GM18868 (cell line): ENCODE measurements at regions not wholly inside any gene's neighbourhood (a gene's known extent, or its start where the extent isn't known, plus 50 kb on each side); places are given as distances from the start of the nearest gene placed in this dataset.
"Not testable (repeated sequence)": the region's sequence is repeated elsewhere in the genome, so short reads cannot be mapped to it uniquely, and the experiment has no call there.

ENCODE experiments used
- ATAC-seq: cut with Tn5 transposase; IDR thresholded peaks from one replicate; pipeline ENCODE4 v1.9.1; 2021; ENCODE audit warnings: mild to moderate bottlenecking, moderate library complexity; ENCODE audit not compliant: unreplicated experiment

GRCh38 chr4:189622574-189622973 is 318.1 kb upstream of the FRG1 start:
- ATAC-seq = peak; percentile 56

- not testable (repeated sequence) for ATAC-seq
These were observed 313.6 kb upstream of the FRG1 start for GRCh38 chr4:189627041-189627440.

GRCh38 chr4:189629733-189630132 is 310.9 kb upstream of the FRG1 start:
- not testable (repeated sequence) for ATAC-seq

- peak; percentile 60 for ATAC-seq
These were observed 309.6 kb upstream of the FRG1 start for GRCh38 chr4:189630913-189631567.

- ATAC-seq = not testable (repeated sequence)
These were observed 309.1 kb upstream of the FRG1 start for GRCh38 chr4:189631568-189631916.

GRCh38 chr4:189650436-189650835 is 290.2 kb upstream of the FRG1 start:
- ATAC-seq = not testable (repeated sequence)

- not testable (repeated sequence) for ATAC-seq
These were observed 287.5 kb upstream of the FRG1 start for GRCh38 chr4:189653130-189653653.

GRCh38 chr4:189653983-189654382 is 286.7 kb upstream of the FRG1 start:
- not testable (repeated sequence) for ATAC-seq

GRCh38 chr4:189654396-189654795 is 286.3 kb upstream of the FRG1 start:
- ATAC-seq = not testable (repeated sequence)

GRCh38 chr4:189655817-189656216 is 284.9 kb upstream of the FRG1 start:
- not testable (repeated sequence) for ATAC-seq

- ATAC-seq = no peak
These were observed 284.0 kb upstream of the FRG1 start for GRCh38 chr4:189656641-189657040.

- not testable (repeated sequence) for ATAC-seq
These were observed 282.4 kb upstream of the FRG1 start for GRCh38 chr4:189658259-189658658.

GRCh38 chr4:189658831-189659230 is 281.8 kb upstream of the FRG1 start:
- not testable (repeated sequence) for ATAC-seq

- no peak for ATAC-seq
These were observed 281.4 kb upstream of the FRG1 start for GRCh38 chr4:189659287-189659686.

GRCh38 chr4:189660722-189661360 is 279.8 kb upstream of the FRG1 start:
- no peak for ATAC-seq

GRCh38 chr4:189664693-189665250 is 275.9 kb upstream of the FRG1 start:
- no peak for ATAC-seq

GRCh38 chr4:189665712-189666305 is 274.9 kb upstream of the FRG1 start:
- not testable (repeated sequence) for ATAC-seq

- ATAC-seq = not testable (repeated sequence)
These were observed 273.3 kb upstream of the FRG1 start for GRCh38 chr4:189667386-189667785.

- ATAC-seq = not testable (repeated sequence)
These were observed 242.9 kb upstream of the FRG1 start for GRCh38 chr4:189697675-189698245.

GRCh38 chr4:189703000-189703399 is 237.7 kb upstream of the FRG1 start:
- ATAC-seq = not testable (repeated sequence)

- ATAC-seq = not testable (repeated sequence)
These were observed 233.9 kb upstream of the FRG1 start for GRCh38 chr4:189706821-189707220.
